Esophagus squamous epithelium (tissue), 5 donors: ENCODE measurements at regions not wholly inside any gene's neighbourhood (a gene's known extent, or its start where the extent isn't known, plus 50 kb on each side); places are given as distances from the start of the nearest gene placed in this dataset.
"Not testable (repeated sequence)": the region's sequence is repeated elsewhere in the genome, so short reads cannot be mapped to it uniquely, and the experiment has no call there.

Source experiments
- DNase-seq: peaks from one replicate; lab custom pipeline; 2025; lab: John Stamatoyannopoulos, UW
- H3K27ac ChIP-seq, 4 donors: fragments of 200-600 bp; sonication (generic); one replicate each; pipeline ENCODE4 v1.5.1; 2016 to 2019; ENCODE audit warnings: mild to moderate bottlenecking in 1 of 4
- H3K27me3 ChIP-seq, 4 donors: fragments of 200-600 bp; sonication (generic); 1 replicate in 3 of 4; 2 replicates in 1 of 4; pipeline versions ENCODE4 v1.5.1 to v1.6.0; 2017 to 2021; ENCODE audit warnings: antibody characterized with exemption in 1 of 4
- H3K36me3 ChIP-seq, 3 donors: fragments of 200-600 bp; sonication (generic); one replicate each; pipeline ENCODE4 v1.5.1; 2016 to 2019
- H3K4me1 ChIP-seq, 3 donors: fragments of 200-600 bp; sonication (generic); one replicate each; pipeline ENCODE4 v1.5.1; 2017 to 2019
- H3K4me3 ChIP-seq, 4 donors: fragments of 200-600 bp; sonication (generic); 1 replicate in 3 of 4; 2 replicates in 1 of 4; pipeline ENCODE4 v1.5.1; 2016 to 2019; ENCODE audit warnings: mild to moderate bottlenecking in 2 of 4, moderate library complexity in 1 of 4
- H3K9me3 ChIP-seq, 3 donors: fragments of 200-600 bp; sonication (generic); one replicate each; pipeline ENCODE4 v1.5.1; 2016 to 2019
- CTCF ChIP-seq, 6 experiments: fragments of 450-650 bp in 4 of 6; fragments of 200-600 bp in 2 of 6; sonication (generic) in 2 of 6; IDR thresholded peaks; one replicate each; pipeline ENCODE4 v1.5.1; 2016 to 2019; ENCODE audit warnings: antibody characterized with exemption in 6 of 6, mild to moderate bottlenecking in 4 of 6, moderate library complexity in 4 of 6
- POLR2A ChIP-seq, 4 donors: fragments of 450-650 bp; IDR thresholded peaks; one replicate each; pipeline ENCODE4 v1.6.1; 2017; ENCODE audit warnings: antibody characterized with exemption in 4 of 4, mild to moderate bottlenecking in 4 of 4, moderate library complexity in 3 of 4
- WGBS, 2 donors: methylation state at CpG; one replicate each; pipeline ENCODE4 v1.1.5; 2018; 5-methylcytosine and 5-hydroxymethylcytosine counted together
- intact Hi-C: fragments of 100-400 bp; cut with DNase I; formaldehyde crosslinking; loops from one replicate; pipeline ENCODE4 v1.15.0; 2022
- donor health status: DM: yes; HTN: yes; CAD: no.

DNA sequence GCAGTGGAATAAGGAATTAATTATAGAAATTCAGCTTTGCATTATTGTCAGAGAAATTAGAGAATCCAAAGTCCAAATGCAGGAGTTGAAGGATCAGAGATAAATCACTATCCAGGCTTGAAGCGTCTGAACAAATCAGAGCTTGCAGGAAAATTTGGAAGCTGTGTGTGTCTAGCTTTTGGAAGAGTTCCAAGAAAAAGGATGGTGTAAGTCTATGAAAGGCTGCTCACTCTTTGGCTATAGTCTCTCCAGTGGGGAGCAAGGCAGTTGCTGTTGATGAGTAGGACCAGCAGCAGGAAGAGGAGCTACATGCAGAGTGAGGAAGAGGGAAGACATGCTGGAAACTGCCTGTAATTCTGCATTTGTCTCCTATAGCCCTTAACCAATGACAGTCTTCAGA lies 464.3 kb upstream of the GRM7 start:
- Histone ChIP-seq H3K4me3 (no peak overlapping the region), H3K27ac (no peak overlapping the region), H3K27me3 (no peaks in the 10 kb centered on the region), H3K4me1 (no peaks in the 10 kb centered on the region), H3K36me3 (no peaks in the 10 kb centered on the region), H3K9me3 (no peaks in the 10 kb centered on the region)
- no peak for DNase-seq
- intact Hi-C loops, result no loop called here
- TF ChIP-seq CTCF (IDR thresholded peaks at IDR 0.05) (no peak), POLR2A (IDR thresholded peaks at IDR 0.05) (no peak)
- 13 to 20% methylated on average over 1 of the region's 1 CpG for WGBS, 2 donors

DNA sequence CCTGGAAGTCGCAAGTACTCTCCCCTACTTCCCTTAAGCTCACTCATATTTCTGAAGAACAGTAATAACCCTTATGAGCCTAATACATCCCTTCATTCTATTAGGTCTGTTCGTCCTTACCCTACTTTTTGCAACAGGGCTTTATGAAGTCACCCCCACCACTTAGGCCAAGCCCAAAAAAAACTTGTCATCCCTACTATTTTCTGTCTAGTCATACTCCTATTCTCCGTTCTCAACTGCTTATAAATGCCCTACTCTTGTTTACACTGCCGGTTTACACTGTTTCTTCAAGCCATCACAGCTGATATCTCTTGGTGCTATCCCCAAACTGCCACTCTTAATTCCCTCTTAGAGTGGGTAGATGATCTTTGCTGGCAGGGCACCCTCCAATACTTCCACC lies 458.2 kb upstream of the GRM7 start:
- H3K27me3 ChIP-seq, intact Hi-C loops, DNase-seq, H3K4me3 ChIP-seq, H3K4me1 ChIP-seq, H3K27ac ChIP-seq, H3K36me3 ChIP-seq, H3K9me3 ChIP-seq: not testable (repeated sequence)
- 71 to 81% methylated on average over 4 of the region's 4 CpGs for WGBS, 2 donors

DNA sequence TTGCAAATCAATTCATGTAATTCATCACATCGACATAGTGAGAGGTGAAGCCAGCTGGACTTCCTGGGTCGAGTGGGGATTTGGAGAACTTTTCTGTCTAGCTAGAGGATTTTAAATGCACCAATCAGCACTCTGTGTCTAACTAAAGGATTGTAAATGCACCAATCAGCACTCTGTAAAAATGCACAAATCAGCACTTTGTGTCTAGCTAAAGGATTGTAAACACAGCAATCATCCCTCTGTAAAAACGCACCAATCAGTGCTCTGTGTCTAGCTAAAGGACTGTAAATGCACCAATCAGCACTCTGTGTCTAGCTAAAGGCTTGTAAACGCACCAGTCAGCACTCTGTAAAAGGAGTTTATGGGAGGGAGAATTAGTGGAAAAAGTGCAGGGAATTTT lies 454.0 kb upstream of the GRM7 start:
- H3K36me3 ChIP-seq, H3K4me1 ChIP-seq, H3K27me3 ChIP-seq, H3K4me3 ChIP-seq, intact Hi-C loops, H3K9me3 ChIP-seq, H3K27ac ChIP-seq, DNase-seq: not testable (repeated sequence)
- WGBS, 2 donors, result 70 to 79% methylated on average over 4 of the region's 4 CpGs

GRCh38 chr3:6416049-6416661 lies 444.8 kb upstream of the GRM7 start:
- intact Hi-C loops, result no loop called here
- Histone ChIP-seq H3K9me3 (no peaks in the 10 kb centered on the region), H3K4me3 (no peak overlapping the region), H3K27me3 (no peaks in the 10 kb centered on the region), H3K36me3 (no peaks in the 10 kb centered on the region), H3K27ac (no peak overlapping the region), H3K4me1 (no peaks in the 10 kb centered on the region)
- TF ChIP-seq CTCF (IDR thresholded peaks at IDR 0.05), result no peak
- no peak for TF ChIP-seq POLR2A (IDR thresholded peaks at IDR 0.05)
- no peak for DNase-seq
- WGBS, 2 donors, result 26 to 44% methylated on average over 4 of the region's 4 CpGs

DNA sequence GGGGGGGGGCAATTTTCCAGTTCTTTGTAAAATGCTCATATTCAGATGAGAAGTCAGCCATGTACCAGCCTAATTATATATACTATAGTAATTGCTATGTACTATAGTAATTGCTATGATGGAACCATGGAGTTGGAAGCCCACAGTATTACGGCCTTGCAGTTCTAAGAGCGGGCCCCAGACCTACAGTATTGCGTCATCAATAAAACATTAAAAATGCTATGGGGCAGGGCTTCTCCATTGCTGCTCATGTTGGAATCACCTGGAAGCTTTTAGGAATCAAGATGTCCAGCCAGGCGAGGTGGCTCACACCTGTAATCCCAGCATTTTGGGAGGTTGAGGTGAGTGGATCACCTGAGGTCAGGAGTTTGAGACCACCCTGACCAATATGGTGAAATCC lies 443.7 kb upstream of the GRM7 start:
- Histone ChIP-seq H3K36me3 (no peaks in the 10 kb centered on the region), H3K9me3 (no peaks in the 10 kb centered on the region), H3K27ac (no peak overlapping the region), H3K27me3 (no peaks in the 10 kb centered on the region), H3K4me3 (no peak overlapping the region), H3K4me1 (no peaks in the 10 kb centered on the region)
- WGBS, 2 donors, result 78% methylated on average over 4 of the region's 4 CpGs
- intact Hi-C loops, result no loop called here
- no peak for DNase-seq
- no peak for TF ChIP-seq CTCF (IDR thresholded peaks at IDR 0.05)
- no peak for TF ChIP-seq POLR2A (IDR thresholded peaks at IDR 0.05)

DNA sequence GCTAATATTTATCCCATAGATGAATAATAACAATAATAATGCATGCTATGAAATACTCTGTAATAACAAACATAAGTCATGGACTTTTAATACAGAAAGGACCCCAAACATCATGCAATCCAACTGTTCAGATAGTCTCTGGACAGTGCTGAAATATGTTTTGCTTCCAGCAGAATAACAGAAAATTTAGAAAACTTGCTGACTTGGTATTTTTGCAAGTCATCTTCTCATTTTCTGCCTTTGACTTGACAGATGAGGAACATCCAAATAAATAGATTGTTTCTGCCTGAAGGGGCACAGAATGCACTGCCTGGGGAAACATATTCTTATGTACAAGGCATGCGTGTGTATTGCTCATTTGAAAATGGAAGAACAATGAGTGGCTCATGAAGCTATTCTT lies 442.4 kb upstream of the GRM7 start:
- intact Hi-C loops, result no loop called here
- Histone ChIP-seq H3K27me3 (no peaks in the 10 kb centered on the region), H3K4me1 (no peaks in the 10 kb centered on the region), H3K27ac (no peak overlapping the region), H3K9me3 (no peaks in the 10 kb centered on the region), H3K36me3 (no peaks in the 10 kb centered on the region), H3K4me3 (no peak overlapping the region)
- TF ChIP-seq POLR2A (IDR thresholded peaks at IDR 0.05) (no peak), CTCF (IDR thresholded peaks at IDR 0.05) (no peak)
- 83 to 94% methylated on average over 1 of the region's 1 CpG for WGBS, 2 donors
- no peak for DNase-seq
